HepG2 (cell line): ENCODE measurements at regions not wholly inside any gene's neighbourhood (a gene's known extent, or its start where the extent isn't known, plus 50 kb on each side); places are given as distances from the start of the nearest gene placed in this dataset.

Source experiments
- GZF1 ChIP-seq: sonication (generic); formaldehyde crosslinking; IDR thresholded peaks from 2 replicates; pipeline ENCODE4 v1.5.1; 2020; ENCODE audit warnings: mild to moderate bottlenecking, missing genetic modification reagents
- ISL2 ChIP-seq: sonication (generic); formaldehyde crosslinking; IDR thresholded peaks from 2 replicates; pipeline ENCODE4 v1.5.0; 2020; ENCODE audit warnings: missing genetic modification reagents
- PRPF4 ChIP-seq: fragments of 200-400 bp; formaldehyde crosslinking; IDR thresholded peaks from 2 replicates; pipeline ENCODE4 v1.6.1; 2016; ENCODE audit warnings: low read length, low read depth; ENCODE audit not compliant: poor library complexity, severe bottlenecking

DNA sequence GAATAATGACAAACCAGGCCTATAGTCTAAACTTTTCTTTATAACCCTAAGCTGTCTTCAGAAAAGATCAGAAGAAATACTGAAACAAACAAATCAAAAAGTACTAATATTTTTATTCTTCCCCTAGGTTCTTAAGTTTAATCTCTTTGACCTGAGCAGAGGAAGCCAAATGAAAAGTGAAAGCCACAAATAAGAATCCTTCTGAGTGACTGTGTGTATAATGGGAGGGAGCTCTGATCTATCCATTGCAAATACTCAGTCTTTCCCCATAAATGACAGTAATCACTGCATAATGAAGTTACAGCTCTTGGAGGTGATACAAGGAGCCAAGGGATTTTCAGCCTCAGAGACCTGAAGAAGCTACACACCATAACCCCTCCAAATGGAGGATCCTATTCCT is 126.9 kb upstream of the ATP10B start:
- TF ChIP-seq PRPF4: no peak
- TF ChIP-seq ISL2: no peak
- no peak for TF ChIP-seq GZF1 (CRISPR knock-in tag)
